ENCODE measurements at regions not wholly inside any gene's neighbourhood (a gene's known extent, or its start where the extent isn't known, plus 50 kb on each side); places are given as distances from the start of the nearest gene placed in this dataset.
A peak's percentile ranks its signal among the peaks of the same experiment; 100 is the strongest.

DNA sequence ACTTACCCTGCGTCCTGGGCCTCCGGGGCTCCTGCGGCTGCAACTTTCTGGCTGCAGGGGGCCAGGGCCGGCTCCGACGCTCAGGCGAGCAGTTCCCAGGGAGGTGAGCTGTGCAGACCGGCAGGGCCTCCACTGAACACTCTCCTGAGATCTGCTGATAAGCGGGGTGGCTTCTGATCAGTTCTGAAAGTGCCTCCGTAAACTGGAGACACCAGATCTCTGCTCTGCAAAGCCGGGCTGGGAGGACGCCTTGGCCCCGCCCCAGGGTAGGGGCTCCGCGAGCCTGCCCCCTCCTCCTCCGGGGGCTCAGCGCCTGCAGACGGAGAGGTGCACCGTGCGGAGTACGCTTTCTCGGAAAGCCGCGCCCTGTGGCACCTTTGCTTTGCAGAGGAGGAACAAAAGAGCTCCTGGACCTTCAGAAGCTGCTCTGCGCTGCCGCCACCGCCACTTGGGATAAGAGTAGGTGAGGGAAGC lies 141.3 kb upstream of the VKORC1L1 start:
- H3K4me1 ChIP-seq: peaks cover 0 to 42% (median 9%) of the 10 kb centered on the region in 3 donors
- H3K27me3 ChIP-seq: no peaks in the 10 kb centered on the region
- no peaks in the 10 kb centered on the region for H3K9me3 ChIP-seq
- TF ChIP-seq, protein P1, sequence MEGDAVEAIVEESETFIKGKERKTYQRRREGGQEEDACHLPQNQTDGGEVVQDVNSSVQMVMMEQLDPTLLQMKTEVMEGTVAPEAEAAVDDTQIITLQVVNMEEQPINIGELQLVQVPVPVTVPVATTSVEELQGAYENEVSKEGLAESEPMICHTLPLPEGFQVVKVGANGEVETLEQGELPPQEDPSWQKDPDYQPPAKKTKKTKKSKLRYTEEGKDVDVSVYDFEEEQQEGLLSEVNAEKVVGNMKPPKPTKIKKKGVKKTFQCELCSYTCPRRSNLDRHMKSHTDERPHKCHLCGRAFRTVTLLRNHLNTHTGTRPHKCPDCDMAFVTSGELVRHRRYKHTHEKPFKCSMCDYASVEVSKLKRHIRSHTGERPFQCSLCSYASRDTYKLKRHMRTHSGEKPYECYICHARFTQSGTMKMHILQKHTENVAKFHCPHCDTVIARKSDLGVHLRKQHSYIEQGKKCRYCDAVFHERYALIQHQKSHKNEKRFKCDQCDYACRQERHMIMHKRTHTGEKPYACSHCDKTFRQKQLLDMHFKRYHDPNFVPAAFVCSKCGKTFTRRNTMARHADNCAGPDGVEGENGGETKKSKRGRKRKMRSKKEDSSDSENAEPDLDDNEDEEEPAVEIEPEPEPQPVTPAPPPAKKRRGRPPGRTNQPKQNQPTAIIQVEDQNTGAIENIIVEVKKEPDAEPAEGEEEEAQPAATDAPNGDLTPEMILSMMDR (IDR thresholded peaks at IDR 0.05): peak in 2 of 4 experiments; percentile 27 to 47
- no peak for TF ChIP-seq EP300 (IDR thresholded peaks at IDR 0.05)
- H3K4me3 ChIP-seq: peak overlapping the region; percentile 10 to 48
- peak overlapping the region in 3 of 4 donors; percentile 31 to 54 (median 48) for H3K27ac ChIP-seq
- 38% methylated on average over 8 of the region's 27 CpGs; no CpG with 5 or more reads in 1 of the 2 donors for WGBS, 2 donors (ENCODE audit: low coverage in 1 of 2)
- peak; percentile 68 for ATAC-seq
- peaks cover 0 to 32% of the 10 kb centered on the region in 2 donors for H3K36me3 ChIP-seq

DNA sequence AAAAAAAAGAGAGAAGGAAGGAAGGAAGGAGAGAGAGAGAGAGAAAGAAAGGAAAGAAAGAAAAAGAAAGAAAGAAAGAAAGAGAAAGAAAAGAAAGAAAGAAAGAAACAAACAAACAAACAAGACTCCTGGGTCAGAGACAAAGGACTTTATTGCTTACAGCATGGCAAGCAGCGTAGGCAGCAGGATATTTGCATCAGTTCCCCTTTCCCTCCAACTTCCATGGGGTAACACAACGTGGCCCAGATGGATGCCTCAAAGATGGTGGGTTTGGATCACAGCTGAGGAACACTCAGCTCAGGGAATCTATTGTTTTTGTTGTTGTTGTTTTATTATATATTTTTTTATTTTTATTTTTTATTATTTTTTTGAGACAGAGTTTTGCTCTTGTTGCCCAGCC lies 128.5 kb upstream of the VKORC1L1 start:
- Histone ChIP-seq H3K4me3 (no peak overlapping the region), H3K27me3 (no peaks in the 10 kb centered on the region), H3K36me3 (peaks cover 0 to 15% of the 10 kb centered on the region in 2 donors), H3K9me3 (no peaks in the 10 kb centered on the region), H3K4me1 (peaks cover 0 to 35% (median 7%) of the 10 kb centered on the region in 3 donors), H3K27ac (peak overlapping the region in 2 of 4 donors; percentile 92 to 96)
- WGBS, 2 donors (ENCODE audit: low coverage in 1 of 2): 86 to 100% methylated on average over 1 to 2 of the region's 2 CpGs
- no peak for ATAC-seq
- TF ChIP-seq POLR2A (IDR thresholded peaks at IDR 0.05): no peak
- no peak for TF ChIP-seq POLR2AphosphoS5 (IDR thresholded peaks at IDR 0.05)
- no peak for TF ChIP-seq EP300 (IDR thresholded peaks at IDR 0.05)
- TF ChIP-seq, protein P1 (IDR thresholded peaks at IDR 0.05): no peak

DNA sequence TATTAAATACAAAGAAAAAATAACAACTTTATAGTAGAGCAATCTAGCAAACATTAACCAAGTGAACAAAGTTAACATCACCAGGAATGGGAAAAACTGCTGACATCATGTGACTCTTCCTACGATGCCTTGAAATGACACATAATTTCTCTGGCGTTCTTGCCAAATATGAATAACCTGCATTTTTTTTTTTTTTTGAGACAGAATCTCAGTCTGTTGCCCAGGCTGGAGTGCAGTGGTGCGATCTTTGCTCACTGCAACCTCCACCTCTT lies 126.5 kb upstream of the VKORC1L1 start:
- no peak for ATAC-seq
- H3K27me3 ChIP-seq: no peaks in the 10 kb centered on the region
- H3K9me3 ChIP-seq: no peaks in the 10 kb centered on the region
- no peaks in the 10 kb centered on the region for H3K36me3 ChIP-seq
- peaks cover 0 to 44% (median 10%) of the 10 kb centered on the region in 3 donors for H3K4me1 ChIP-seq
- no peak overlapping the region for H3K4me3 ChIP-seq
- 21 to 34% methylated on average over 3 of the region's 3 CpGs for WGBS, 2 donors (ENCODE audit: low coverage in 1 of 2)
- peak overlapping the region; percentile 85 to 96 (median 90) for H3K27ac ChIP-seq
- TF ChIP-seq POLR2AphosphoS5 (IDR thresholded peaks at IDR 0.05) (no peak), POLR2A (IDR thresholded peaks at IDR 0.05) (no peak), EP300 (IDR thresholded peaks at IDR 0.05) (no peak)
- TF ChIP-seq, protein P1 (IDR thresholded peaks at IDR 0.05): no peak

DNA sequence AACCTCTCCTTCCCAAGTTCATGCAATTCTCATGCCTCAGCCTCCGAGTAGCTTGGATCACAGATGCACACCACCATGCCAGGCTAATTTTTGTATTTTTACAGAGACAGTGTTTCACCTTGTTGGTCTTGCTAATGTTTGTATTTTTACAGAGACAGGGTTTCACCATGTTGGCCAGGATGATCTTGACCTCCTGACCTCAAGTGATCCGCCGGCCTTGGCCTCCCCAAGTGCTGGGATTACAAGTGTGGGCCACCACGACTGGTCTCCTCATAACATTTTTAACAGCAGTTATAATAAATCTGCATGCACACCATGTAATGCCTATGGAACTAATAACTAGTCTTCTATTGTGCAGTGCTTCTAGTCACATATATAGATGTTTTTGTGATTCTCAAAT lies 123.8 kb upstream of the VKORC1L1 start:
- ATAC-seq: no peak
- no peak for TF ChIP-seq POLR2AphosphoS5 (IDR thresholded peaks at IDR 0.05)
- TF ChIP-seq, protein P1 (IDR thresholded peaks at IDR 0.05): no peak
- no peak for TF ChIP-seq POLR2A (IDR thresholded peaks at IDR 0.05)
- no peak for TF ChIP-seq EP300 (IDR thresholded peaks at IDR 0.05)
- peak overlapping the region; percentile 92 to 98 (median 94) for H3K27ac ChIP-seq
- no peaks in the 10 kb centered on the region for H3K27me3 ChIP-seq
- H3K9me3 ChIP-seq: no peaks in the 10 kb centered on the region
- H3K36me3 ChIP-seq: no peaks in the 10 kb centered on the region
- WGBS, 2 donors (ENCODE audit: low coverage in 1 of 2): 68 to 100% methylated on average over 1 to 3 of the region's 4 CpGs
- H3K4me1 ChIP-seq: peaks cover 3 to 67% (median 10%) of the 10 kb centered on the region in 3 donors
- no peak overlapping the region for H3K4me3 ChIP-seq

DNA sequence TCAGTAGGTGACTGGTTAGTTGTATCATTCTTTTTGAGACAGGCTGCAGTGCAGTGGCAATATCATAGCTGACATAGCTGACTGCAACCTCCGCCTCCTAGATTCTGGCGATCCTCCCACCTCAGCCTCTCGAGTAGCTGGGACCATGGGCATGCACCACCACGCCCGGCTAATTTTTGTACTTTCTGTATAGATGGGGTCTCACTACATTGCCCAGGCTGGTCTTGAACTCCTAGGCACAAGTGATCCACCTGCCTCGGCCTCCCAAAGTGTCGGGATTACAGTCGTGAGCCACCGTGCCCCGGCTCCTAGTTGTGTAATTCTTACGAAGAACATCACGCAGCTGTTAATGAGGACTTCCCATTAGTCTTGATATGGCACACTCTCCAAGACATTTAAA lies 123.4 kb upstream of the VKORC1L1 start:
- peak overlapping the region; percentile 92 to 98 (median 94) for H3K27ac ChIP-seq
- H3K27me3 ChIP-seq: no peaks in the 10 kb centered on the region
- no peak for ATAC-seq
- H3K4me3 ChIP-seq: peak overlapping the region in 1 of 2 donors; percentile 81
- no peak for TF ChIP-seq POLR2A (IDR thresholded peaks at IDR 0.05)
- TF ChIP-seq POLR2AphosphoS5 (IDR thresholded peaks at IDR 0.05): no peak
- TF ChIP-seq, protein P1 (IDR thresholded peaks at IDR 0.05): no peak
- TF ChIP-seq EP300 (IDR thresholded peaks at IDR 0.05): no peak
- no peaks in the 10 kb centered on the region for H3K9me3 ChIP-seq
- peaks cover 0 to under 1% of the 10 kb centered on the region in 2 donors for H3K36me3 ChIP-seq
- WGBS, 2 donors (ENCODE audit: low coverage in 1 of 2): 73 to 92% methylated on average over 4 to 11 of the region's 12 CpGs
- peaks cover 3 to 71% (median 10%) of the 10 kb centered on the region in 3 donors for H3K4me1 ChIP-seq
